ENCODE measurements at regions not wholly inside any gene's neighbourhood (a gene's known extent, or its start where the extent isn't known, plus 50 kb on each side); places are given as distances from the start of the nearest gene placed in this dataset.
A peak's percentile ranks its signal among the peaks of the same experiment; 100 is the strongest.
"Not testable (repeated sequence)": the region's sequence is repeated elsewhere in the genome, so short reads cannot be mapped to it uniquely, and the experiment has no call there.

DNA sequence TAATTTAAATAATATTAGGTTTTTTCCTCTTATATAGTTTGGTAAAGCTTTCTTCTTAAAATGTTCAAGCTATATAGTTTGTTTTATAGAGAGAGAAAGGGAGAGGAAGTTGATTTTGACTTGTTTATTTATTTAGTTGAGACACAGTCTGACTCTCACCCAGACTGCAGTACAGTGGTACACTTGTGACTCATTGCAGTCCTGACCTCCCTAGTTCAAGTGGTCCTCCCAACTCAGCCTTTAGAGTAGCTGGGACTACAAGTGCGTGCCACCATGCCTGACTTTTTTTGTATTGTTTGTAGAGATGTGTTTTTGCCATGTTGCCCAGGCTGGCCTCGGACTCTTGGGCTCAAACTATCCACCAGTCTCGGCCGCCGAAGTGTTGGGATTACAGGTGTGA lies 187.4 kb upstream of the TGIF2LY start:
- not testable (repeated sequence) for DNase-seq

DNA sequence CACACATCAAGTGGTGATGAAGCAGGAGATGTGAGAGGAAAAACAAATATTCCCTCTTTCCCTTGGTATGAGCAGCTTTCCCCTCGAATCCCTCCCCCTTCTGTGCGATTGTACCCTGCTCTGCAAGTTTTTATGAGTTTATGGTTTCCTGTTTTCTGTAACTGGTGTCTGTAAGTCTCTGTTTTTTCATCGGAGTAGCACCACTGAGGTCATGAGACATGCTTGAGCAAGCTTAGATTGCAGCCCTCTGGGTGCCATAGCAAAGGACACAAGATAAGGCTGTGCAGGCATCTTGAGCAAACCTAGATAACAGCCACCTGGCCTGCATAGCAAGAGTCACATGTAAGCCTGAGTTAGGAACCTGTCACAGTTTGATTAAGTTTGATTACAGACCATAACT lies 174.6 kb upstream of the TGIF2LY start:
- not testable (repeated sequence) for DNase-seq

DNA sequence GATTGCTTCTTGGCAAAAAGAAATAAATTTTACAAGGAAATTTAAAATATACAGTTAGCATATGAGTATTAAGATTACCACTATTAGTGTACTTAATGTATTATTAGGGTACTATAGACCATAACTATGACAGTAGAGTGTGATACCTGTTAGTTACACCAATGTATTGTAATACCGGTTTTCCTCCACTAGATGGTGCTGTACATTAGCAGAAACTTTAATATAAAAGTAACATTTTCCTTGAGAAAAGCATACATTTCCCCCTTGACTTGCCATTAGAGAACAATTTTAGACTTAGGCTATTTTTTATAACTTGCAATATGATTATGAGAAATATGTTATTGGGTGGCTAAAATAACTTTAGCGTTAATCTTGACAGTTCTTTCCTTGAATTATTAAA lies 173.3 kb upstream of the TGIF2LY start:
- DNase-seq: peak; percentile 43

DNA sequence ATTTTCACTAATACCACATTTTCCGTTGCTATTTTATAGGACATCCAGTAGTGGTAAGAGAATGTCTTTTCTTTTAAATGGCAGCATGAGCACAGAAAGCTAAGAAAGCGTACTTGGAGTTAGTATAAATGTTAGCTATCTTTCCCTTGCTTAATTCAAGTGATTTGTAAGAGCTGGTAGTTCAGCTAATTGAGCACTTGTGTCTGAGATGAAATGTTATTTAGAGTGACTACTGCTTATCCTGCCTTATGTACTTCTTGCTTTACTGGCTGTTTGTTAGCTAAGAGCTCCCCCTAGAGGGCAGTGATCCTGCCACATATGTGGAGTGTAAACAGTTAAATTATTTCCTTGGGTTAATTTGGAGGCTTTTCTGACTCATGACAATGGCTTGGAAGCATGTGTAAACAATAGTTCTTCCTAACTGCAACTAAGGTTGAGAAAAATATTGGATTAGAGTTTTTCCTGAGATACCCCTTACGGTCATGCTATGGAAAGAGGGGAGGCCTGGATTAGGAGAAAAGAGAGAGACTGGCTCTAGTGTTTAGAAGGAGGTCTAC lies 171.9 kb upstream of the TGIF2LY start:
- DNase-seq: not testable (repeated sequence)

DNA sequence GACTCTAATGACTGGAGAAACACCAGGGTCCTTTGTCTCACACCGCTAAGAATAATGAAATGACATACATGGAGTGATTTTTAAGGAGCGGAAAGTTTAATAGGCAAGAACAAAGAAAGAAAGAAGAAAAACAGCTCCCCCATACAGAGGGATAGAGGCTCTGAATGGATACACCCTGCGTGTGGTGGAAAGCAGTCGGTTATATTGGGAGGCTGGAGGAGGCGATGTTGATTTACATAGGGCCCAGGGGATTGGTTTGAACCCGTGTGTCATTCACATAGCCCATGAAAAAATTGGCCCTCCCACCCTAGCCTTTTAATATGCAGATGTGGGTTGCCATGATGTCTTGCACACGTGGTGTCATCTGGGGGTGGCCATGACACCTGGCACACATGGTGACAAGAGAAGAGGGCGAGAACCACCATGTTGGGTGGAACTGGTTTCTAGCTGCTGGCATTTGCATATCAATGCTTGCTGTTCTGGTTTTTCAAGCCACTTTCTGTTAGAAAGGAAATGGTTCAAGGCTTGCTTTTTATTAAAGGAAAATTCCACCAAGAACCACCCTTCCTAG lies 168.5 kb upstream of the TGIF2LY start:
- not testable (repeated sequence) for DNase-seq
